Epithelial cell of proximal tubule (primary cell): ENCODE measurements at regions not wholly inside any gene's neighbourhood (a gene's known extent, or its start where the extent isn't known, plus 50 kb on each side); places are given as distances from the start of the nearest gene placed in this dataset.

Source experiments
- DNase-seq: peaks from one replicate; pipeline ENCODE4 v3.0.0-alpha.2; 2011; ENCODE audit warnings: low read depth
- H3K4me3 ChIP-seq: 2 replicates; pipeline ENCODE4 v1.5.1; 2011; ENCODE audit warnings: low read depth, mild to moderate bottlenecking, low read length
- TF ChIP-seq, protein P1 (sequence below): conservative IDR thresholded peaks from 2 replicates; pipeline ENCODE4 v1.5.1; 2012; ENCODE audit warnings: low read depth, mild to moderate bottlenecking, low read length

DNA sequence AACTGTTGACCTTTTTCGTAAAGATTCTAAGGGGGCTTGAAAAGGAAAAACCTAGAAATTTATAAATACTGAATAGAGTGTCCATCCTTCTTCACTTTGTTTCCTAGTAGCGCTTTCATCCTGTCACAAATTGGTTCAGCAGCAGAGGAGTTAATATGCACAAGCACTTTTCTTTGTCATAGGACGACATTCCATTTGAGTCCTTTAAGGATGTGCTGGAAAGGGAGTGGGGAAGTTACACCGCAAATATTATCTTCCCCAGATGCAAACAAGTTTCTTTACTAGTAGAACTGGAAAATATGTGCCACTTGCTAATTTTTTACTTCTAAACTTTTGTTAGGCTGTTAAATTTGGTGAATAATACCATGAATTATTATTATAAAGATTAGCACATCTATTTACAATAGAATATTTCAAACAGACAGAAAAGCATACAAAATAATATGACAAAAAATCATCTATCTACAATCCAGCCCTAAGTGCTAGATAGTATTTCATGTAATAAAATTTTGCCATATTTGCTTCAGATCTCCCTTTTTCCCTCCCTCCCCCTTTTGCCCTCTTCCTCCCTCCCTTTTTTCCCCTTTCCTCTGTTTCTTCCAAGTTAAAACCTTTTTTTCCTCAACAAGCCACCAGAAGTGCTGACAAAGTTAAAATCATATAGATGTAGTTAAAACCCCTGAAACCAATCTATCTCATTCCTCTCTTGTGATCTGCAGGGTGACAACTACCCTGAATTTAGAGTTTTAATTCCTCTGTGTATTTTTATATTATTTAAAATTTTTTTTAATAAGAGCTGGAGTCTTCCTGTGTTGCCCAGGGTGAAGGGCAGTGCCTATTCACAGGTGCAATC, 50.5 kb upstream of the MAP4K3 start:
- no peak for DNase-seq
- H3K4me3 ChIP-seq, result no peak overlapping the region
- TF ChIP-seq, protein P1, sequence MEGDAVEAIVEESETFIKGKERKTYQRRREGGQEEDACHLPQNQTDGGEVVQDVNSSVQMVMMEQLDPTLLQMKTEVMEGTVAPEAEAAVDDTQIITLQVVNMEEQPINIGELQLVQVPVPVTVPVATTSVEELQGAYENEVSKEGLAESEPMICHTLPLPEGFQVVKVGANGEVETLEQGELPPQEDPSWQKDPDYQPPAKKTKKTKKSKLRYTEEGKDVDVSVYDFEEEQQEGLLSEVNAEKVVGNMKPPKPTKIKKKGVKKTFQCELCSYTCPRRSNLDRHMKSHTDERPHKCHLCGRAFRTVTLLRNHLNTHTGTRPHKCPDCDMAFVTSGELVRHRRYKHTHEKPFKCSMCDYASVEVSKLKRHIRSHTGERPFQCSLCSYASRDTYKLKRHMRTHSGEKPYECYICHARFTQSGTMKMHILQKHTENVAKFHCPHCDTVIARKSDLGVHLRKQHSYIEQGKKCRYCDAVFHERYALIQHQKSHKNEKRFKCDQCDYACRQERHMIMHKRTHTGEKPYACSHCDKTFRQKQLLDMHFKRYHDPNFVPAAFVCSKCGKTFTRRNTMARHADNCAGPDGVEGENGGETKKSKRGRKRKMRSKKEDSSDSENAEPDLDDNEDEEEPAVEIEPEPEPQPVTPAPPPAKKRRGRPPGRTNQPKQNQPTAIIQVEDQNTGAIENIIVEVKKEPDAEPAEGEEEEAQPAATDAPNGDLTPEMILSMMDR, result no peak

DNA sequence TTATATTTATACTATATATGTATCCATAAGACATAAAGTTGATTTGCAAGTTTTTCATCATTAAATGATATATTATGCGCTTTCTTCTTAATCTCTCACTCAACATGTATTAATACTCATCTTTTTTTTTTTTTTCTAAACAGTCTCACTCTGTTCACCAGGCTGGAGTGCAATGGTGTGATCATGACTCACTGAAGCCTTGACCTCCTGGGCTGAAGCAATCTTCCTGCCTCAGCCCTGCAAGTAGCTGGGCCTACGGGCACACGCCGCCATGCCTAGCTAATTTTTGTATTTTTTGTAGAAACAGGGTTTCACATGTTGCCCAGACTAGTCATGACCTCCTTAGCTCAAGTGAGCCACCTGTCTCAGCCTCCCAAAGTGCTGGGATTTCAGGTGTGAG, 51.4 kb upstream of the MAP4K3 start:
- TF ChIP-seq, protein P1, result no peak
- H3K4me3 ChIP-seq, result no peak overlapping the region
- peak; percentile 81 for DNase-seq

DNA sequence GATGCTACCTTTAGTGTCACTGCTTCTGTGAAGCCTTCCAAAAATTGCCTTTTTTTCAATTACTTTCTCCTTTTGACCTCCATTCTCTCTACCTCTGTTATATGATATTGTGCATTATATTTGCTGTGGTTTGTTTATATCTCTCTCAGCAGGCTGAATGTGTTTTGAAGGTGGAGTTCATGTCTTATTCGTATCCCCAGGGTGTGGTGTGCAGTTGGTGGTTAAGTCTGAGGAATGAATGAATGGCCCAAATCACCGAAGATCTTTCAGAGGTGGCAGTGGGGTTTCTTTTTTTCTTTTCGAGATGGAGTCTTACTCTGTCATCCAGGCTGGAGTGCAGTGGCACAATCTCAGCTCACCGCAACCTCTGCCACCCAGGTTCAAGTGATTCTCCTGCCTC, 53.5 kb upstream of the MAP4K3 start:
- no peak overlapping the region for H3K4me3 ChIP-seq
- TF ChIP-seq, protein P1, result no peak
- DNase-seq, result no peak

DNA sequence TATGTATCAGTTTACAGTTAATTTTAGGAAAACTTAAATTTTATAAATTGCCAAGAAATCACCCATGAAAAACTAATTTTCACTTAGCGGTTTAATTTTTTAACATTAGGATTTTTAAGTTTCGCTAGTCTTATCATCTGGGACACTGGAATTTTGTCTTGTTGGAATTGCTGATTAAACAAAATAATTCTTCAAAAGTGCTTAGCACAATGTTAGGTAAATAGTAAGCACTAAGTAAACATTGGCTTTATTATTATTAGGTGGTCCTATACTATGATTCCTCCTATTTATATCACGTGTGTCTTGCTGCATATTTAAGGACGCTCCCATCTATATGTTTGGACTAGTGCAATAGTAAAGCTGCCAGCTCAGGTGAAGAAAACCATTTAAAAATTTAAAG, 54.6 kb upstream of the MAP4K3 start:
- no peak for DNase-seq
- TF ChIP-seq, protein P1, result no peak
- H3K4me3 ChIP-seq, result no peak overlapping the region

DNA sequence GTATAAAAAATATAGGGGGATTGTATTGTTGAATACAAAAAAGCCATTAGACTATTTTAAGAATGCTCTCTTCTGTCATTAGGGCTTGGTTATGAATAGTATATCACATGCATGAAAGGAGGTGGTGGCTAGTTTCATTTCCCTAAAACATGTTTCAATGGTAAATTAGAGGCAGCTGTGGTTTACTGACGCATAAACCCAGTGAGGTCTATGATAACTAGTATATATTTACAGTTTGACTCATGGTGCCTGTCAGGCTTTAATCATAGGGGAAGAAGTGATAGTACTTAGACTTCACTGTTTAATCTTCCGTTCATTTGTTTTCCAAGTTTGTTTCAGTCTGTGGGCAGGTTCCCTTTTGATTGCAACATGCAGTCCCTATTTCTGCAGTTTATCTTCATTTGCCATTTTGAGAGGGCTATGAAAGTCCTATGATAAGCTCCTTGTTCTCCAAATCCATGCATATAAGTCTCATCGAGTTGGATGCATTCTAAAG, 55.1 kb upstream of the MAP4K3 start:
- H3K4me3 ChIP-seq, result no peak overlapping the region
- TF ChIP-seq, protein P1, result no peak
- DNase-seq, result peak; percentile 84

DNA sequence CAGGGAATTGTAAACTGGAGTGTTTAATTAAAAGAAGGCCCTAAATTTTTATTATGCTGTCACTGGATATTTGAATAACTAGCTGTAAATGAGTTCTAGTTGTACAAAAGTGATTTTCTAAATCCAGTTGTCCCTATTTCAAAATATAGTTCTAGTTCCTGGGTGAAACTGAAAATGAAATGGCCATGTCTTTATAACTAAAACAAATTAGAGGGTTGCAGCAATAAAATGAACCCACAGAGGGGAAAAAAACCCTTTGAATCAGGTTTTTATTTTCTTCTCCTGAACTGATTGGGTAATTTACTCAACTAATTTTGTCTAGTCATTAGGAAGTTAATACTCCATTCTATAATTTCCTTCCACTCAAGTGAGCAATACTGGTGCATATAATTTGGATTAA, 55.6 kb upstream of the MAP4K3 start:
- no peak for DNase-seq
- TF ChIP-seq, protein P1, result no peak
- no peak overlapping the region for H3K4me3 ChIP-seq
